SK-N-MC (cell line): ENCODE measurements at regions not wholly inside any gene's neighbourhood (a gene's known extent, or its start where the extent isn't known, plus 50 kb on each side); places are given as distances from the start of the nearest gene placed in this dataset.

ENCODE experiments used
- DNase-seq: peaks from one replicate; pipeline ENCODE4 v3.0.0-alpha.2; 2011; ENCODE audit warnings: low read depth, low spot score
- H3K27ac ChIP-seq: fragments of 200-600 bp; sonication (generic); 2 replicates; pipeline ENCODE4 v1.5.1; 2016; ENCODE audit warnings: mixed run types
- H3K36me3 ChIP-seq: fragments of 200-600 bp; sonication (generic); 2 replicates; pipeline ENCODE4 v1.6.1; 2017; ENCODE audit warnings: antibody characterized with exemption, low read length, mixed read lengths; ENCODE audit not compliant: insufficient read depth
- H3K4me3 ChIP-seq: fragments of 200-600 bp; sonication (generic); 2 replicates; pipeline ENCODE4 v1.5.1; 2016
- H3K9ac ChIP-seq: fragments of 200-600 bp; sonication (generic); 2 replicates; pipeline ENCODE4 v1.8.0; 2017; ENCODE audit warnings: mixed run types, mixed read lengths; ENCODE audit not compliant: insufficient read length
- H3K9me3 ChIP-seq: fragments of 200-600 bp; sonication (generic); 2 replicates; pipeline ENCODE4 v1.6.1; 2017; ENCODE audit warnings: low read depth, mild to moderate bottlenecking, antibody characterized with exemption, low read length, moderate library complexity, mixed read lengths
- EZH2 ChIP-seq: fragments of 200-600 bp; sonication (generic); IDR thresholded peaks from one replicate; pipeline ENCODE4 v1.6.1; 2017; ENCODE audit warnings: antibody characterized with exemption
- FOXP2 ChIP-seq: optimal IDR thresholded peaks from 2 replicates; pipeline ENCODE3; 2011; ENCODE audit warnings: mild to moderate bottlenecking, moderate library complexity; ENCODE audit not compliant: insufficient read depth; ENCODE audit errors: extremely low read length, control extremely low read depth
- POLR2AphosphoS5 ChIP-seq: IDR thresholded peaks from 2 replicates; pipeline ENCODE4 v1.6.1; 2012; ENCODE audit warnings: mild to moderate bottlenecking, low read depth, low read length, borderline replicate concordance

DNA sequence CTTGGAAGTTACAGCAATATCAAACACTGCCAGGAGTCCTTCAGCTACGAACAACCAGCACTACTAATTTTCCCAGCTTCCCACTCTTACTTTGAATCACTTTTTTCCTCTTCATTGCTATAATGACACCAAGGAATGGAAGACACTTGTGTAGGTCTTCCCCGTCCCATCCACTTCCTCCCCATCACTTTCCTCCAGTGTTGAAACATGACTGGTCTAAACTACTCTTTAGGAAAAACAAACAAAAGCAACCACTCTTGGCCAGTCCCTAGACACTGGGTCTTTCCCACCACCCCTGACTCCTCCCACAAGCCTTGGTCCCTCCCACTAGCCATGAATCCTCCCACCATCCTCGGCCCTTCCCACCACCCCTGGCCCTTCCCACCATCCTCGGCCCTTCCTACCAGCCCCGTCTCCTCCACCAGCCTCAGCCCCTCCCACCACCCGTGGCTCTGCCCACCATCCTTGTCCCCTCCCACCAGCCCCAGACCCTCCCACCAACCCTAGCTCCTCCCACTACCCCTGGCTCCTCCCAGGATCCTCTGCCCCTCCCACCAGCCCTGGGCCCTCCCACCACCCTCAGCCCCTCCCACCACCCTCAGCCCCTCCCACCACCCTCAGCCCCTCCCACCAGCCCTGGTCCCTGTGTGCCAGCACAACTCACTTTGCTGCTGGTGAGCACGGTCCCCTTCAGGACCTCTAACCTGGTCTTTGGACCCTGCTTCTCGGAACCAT lies 68.5 kb downstream of the CXCL12 start:
- DNase-seq, result no peak
- TF ChIP-seq EZH2, result no peak
- no peak for TF ChIP-seq POLR2AphosphoS5
- no peak for TF ChIP-seq FOXP2
- no peaks in the 10 kb centered on the region for H3K9me3 ChIP-seq
- H3K9ac ChIP-seq, result no peak overlapping the region
- no peak overlapping the region for H3K4me3 ChIP-seq
- H3K36me3 ChIP-seq, result no peaks in the 10 kb centered on the region
- H3K27ac ChIP-seq, result no peak overlapping the region

DNA sequence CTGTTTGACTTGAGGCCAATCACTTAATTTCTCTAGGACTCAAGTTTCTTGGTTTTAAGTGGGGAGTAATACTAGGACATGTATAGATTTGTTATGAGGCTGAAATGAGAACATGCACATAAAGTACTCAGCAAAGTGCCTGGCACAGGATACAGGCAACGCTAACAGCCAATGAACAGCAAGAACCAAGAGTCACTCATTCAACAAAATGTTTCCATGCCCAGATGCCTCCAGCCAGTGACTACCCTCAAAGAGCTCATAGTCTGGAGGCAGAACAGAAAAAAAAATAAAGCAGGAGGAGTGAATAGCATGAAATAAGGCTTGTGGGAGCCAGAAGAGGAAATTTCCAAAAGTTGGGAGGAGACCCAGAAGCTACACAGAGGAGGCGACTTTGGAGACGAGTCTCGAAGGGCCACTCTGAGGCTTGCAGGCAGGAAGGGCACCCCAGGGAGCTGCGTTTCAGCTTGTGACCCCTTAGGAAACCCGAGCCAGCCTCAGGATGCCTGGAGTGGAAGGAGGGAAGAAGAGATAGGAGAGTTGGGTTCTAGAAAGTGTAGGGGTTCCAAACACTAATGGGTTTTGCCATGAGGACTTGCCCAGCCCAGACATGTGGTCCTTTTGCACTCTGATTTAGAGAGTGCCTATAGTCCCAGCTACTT lies 70.0 kb downstream of the CXCL12 start:
- Histone ChIP-seq H3K9ac (no peak overlapping the region), H3K27ac (no peak overlapping the region), H3K36me3 (no peaks in the 10 kb centered on the region), H3K9me3 (no peaks in the 10 kb centered on the region), H3K4me3 (no peak overlapping the region)
- no peak for TF ChIP-seq POLR2AphosphoS5
- TF ChIP-seq FOXP2, result no peak
- no peak for DNase-seq

DNA sequence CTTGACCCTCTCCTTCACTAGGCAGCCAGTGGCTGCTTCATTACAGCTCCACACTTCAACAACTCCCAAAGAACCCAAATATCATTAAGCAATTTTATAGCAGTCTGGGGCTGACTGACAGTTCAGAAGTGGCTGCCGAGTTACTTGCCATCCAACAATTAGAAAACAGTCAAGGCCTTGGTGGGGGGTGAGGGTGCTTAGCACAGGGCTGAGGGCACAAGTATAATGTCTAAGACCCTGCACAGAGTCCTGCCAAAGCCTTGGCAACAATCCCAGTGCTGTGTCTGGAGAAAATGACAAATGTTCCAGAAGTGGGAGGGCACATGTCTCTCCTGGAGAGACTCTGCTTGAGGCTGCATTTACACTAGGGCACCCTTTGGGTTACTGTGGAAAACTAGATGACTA lies 71.1 kb downstream of the CXCL12 start:
- Histone ChIP-seq H3K4me3 (no peak overlapping the region), H3K36me3 (no peaks in the 10 kb centered on the region), H3K9me3 (no peaks in the 10 kb centered on the region), H3K9ac (no peak overlapping the region), H3K27ac (no peak overlapping the region)
- no peak for DNase-seq
- TF ChIP-seq EZH2 (no peak), FOXP2 (no peak), POLR2AphosphoS5 (no peak)

DNA sequence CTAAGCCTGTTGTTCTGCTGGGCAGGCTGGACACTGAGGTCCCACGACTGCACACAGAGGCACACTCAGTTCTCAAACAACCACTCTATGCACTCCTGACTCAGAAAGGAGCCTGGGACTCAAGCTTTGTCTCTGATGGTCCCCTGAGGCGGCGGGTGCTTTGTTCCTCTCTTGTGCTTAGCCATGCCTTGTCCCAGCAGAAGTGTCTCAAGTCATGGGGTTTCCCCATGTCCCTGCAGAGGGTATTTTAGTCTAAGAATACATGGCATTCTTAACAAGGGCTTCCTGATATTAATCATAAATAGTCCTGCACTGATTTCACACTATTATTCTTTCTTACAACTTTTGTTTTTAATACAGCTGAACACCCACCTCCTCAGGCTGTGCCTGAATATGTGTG lies 72.5 kb downstream of the CXCL12 start:
- TF ChIP-seq EZH2 (no peak), POLR2AphosphoS5 (no peak), FOXP2 (no peak)
- no peak overlapping the region for H3K9ac ChIP-seq
- no peak overlapping the region for H3K27ac ChIP-seq
- no peak for DNase-seq
- no peaks in the 10 kb centered on the region for H3K9me3 ChIP-seq
- H3K4me3 ChIP-seq, result no peak overlapping the region
- no peaks in the 10 kb centered on the region for H3K36me3 ChIP-seq

DNA sequence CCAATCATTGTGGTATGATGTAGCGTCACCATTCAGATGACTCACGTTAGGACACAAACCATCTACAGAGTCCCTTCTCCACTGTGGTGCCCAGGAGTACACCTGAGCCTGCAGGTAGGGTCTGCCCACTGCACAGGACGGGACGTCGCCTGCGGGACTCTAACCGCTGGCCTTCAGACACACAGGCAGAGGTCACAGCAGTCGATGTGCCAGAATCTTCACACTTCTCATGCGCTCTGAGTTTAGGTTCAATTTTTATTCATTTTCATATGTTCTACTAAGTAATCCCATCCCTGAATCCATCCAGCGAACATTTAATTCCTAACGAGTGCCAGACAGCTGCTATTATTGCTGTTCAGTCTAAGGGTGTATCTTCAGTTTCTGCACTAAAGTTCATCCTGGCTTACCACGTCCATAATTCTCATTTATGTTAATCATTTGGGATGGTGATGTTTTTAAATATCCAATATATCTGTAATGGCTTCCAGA lies 73.3 kb downstream of the CXCL12 start:
- no peaks in the 10 kb centered on the region for H3K36me3 ChIP-seq
- no peak overlapping the region for H3K27ac ChIP-seq
- H3K9ac ChIP-seq, result no peak overlapping the region
- no peak for DNase-seq
- H3K9me3 ChIP-seq, result no peaks in the 10 kb centered on the region
- TF ChIP-seq POLR2AphosphoS5, result no peak
- no peak for TF ChIP-seq FOXP2
- TF ChIP-seq EZH2, result no peak
- no peak overlapping the region for H3K4me3 ChIP-seq

DNA sequence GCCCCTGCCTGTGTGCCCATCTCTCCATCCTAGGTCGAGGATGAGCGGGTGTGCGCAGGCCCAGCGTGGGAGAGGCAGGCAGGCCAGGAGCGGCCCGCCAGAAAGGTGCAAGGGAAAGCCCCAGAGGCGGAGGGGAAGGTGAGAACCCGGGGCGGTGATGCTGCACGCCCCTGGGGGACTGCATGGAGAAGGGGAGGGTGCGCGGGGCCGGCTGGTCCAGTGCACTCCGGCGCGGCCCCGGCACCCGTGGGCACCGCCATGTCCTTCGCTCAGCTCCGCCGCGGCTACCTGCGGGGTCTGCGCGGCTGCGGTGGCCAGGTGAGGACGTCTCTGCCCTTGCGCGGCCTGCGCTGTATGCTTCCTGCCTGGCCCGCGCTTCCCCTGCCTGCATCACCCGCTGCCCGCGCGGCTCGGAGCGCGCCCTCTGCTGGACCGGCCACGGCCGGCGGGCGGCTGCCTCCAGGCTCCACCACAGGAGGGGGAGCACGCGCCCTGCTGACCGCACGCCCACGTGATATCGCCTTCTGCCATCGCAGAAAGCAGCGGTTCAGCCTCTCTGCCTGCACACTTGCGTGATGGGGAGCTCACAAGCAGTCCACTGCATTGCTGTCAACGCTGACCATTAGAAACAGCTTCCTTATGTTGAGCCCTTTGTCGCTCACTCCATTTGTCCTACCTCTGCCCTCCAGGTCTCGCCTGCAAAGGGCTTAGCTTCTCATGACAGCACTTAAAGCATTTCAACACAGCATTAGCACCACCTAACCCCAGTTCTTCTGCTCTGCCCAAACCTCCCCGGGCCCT lies 73.9 kb downstream of the CXCL12 start:
- DNase-seq, result no peak
- TF ChIP-seq POLR2AphosphoS5 (no peak), FOXP2 (no peak), EZH2 (no peak)
- Histone ChIP-seq H3K4me3 (no peak overlapping the region), H3K27ac (no peak overlapping the region), H3K9ac (no peak overlapping the region), H3K36me3 (no peaks in the 10 kb centered on the region), H3K9me3 (no peaks in the 10 kb centered on the region)

DNA sequence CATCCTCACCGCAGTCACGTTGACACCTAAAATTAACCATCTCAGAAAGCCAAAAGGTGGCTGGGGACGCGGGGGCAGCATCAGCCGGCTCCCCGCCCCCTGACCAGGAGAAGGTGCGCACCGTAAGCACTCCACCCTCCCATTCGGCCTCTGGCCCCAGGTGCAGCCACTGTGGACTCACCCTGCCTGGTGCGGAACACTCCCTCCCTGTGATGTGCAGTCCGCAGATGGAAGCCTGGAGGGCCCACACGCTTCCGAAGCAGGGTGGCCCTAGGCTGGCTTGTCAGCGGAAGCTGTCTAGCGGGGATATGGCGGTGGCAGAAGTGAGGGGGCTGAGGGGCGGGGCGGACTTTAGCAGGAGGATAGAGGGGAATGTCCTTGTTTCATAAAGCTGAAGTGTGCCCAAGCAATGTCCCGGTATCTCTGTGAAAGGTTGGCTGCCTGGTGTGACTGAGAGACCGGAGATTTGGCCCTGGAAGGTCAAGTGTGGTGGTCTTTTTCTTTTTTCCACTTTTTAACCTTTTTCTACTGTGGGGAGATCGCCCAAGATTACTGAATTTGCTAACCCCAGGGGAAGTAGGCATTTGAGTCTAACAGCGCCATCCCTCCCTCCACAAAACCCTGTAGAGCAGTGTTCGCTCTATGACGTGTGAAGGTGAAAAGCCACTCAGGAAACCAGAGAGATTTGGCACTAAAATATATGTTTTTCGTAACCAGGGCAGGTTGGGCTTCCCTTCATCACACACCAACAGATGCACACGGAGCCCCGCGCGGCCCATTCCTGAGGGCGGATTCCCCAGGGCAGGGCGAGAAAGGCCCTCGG lies 74.7 kb downstream of the CXCL12 start:
- TF ChIP-seq POLR2AphosphoS5 (no peak), FOXP2 (no peak), EZH2 (no peak)
- H3K27ac ChIP-seq, result no peak overlapping the region
- H3K36me3 ChIP-seq, result no peaks in the 10 kb centered on the region
- H3K9ac ChIP-seq, result no peak overlapping the region
- H3K9me3 ChIP-seq, result no peaks in the 10 kb centered on the region
- DNase-seq, result no peak
- no peak overlapping the region for H3K4me3 ChIP-seq
